ENCODE measurements at regions not wholly inside any gene's neighbourhood (a gene's known extent, or its start where the extent isn't known, plus 50 kb on each side); places are given as distances from the start of the nearest gene placed in this dataset.

GRCh38 chr10:65544756-65545155, 1381.1 kb upstream of the LRRTM3 start:
- Histone ChIP-seq H2AFZ (ENCODE audit: low read length) (peak overlapping the region; percentile 16; the same call in 1 of the 2 replicates), H3K4me2 (ENCODE audit: low read depth, low read length) (0 out of 2 replicates have a peak overlapping the region, but pooled peaks have one; percentile 18), H3K4me3 (ENCODE audit: low read length) (no peak overlapping the region), H3K36me3 (replicated peaks; ENCODE audit: insufficient read depth, low read length) (no peaks in the 10 kb centered on the region), H3K27ac (ENCODE audit: low read length) (no peak overlapping the region), H4K20me1 (ENCODE audit: insufficient read depth, low read length) (no peaks in the 10 kb centered on the region), H3K9ac (ENCODE audit: low read length) (no peak overlapping the region), H3K9me3 (replicated peaks; ENCODE audit: insufficient read depth, low read length) (no peaks in the 10 kb centered on the region), H3K4me1 (ENCODE audit: low read length) (peaks cover 14% of the 10 kb centered on the region; the same call in 1 of the 2 replicates), H3K27me3 (replicated peaks; ENCODE audit: insufficient read depth, low read length) (no peaks in the 10 kb centered on the region), H3K79me2 (ENCODE audit: low read length) (no peaks in the 10 kb centered on the region), H3K9me2 (replicated peaks; ENCODE audit: insufficient read depth, low read length) (no peaks in the 10 kb centered on the region), H3F3A (ENCODE audit: insufficient read depth, low read length) (no peaks in the 10 kb centered on the region)
- DNase-seq = no peak
- no peak for TF ChIP-seq EZH2phosphoT487 (IDR thresholded peaks at IDR 0.05; ENCODE audit: low read length)
- TF ChIP-seq EZH2 (optimal IDR thresholded peaks at IDR 0.05; ENCODE audit: low read depth, low read length) = no peak
- no peak for TF ChIP-seq CTCF (IDR thresholded peaks at IDR 0.05; ENCODE audit: low read length)

GRCh38 chr10:65548001-65548400, 1377.8 kb upstream of the LRRTM3 start:
- no peak overlapping the region for H3K9ac ChIP-seq (ENCODE audit: low read length)
- H3K9me3 ChIP-seq (replicated peaks; ENCODE audit: insufficient read depth, low read length) = no peaks in the 10 kb centered on the region
- TF ChIP-seq CTCF (IDR thresholded peaks at IDR 0.05; ENCODE audit: low read length) = no peak
- TF ChIP-seq EZH2 (optimal IDR thresholded peaks at IDR 0.05; ENCODE audit: low read depth, low read length) = no peak
- TF ChIP-seq EZH2phosphoT487 (IDR thresholded peaks at IDR 0.05; ENCODE audit: low read length) = no peak
- no peak overlapping the region for H3K4me2 ChIP-seq (ENCODE audit: low read depth, low read length)
- H3K4me3 ChIP-seq (ENCODE audit: low read length) = no peak overlapping the region
- no peaks in the 10 kb centered on the region for H3K9me2 ChIP-seq (replicated peaks; ENCODE audit: insufficient read depth, low read length)
- no peaks in the 10 kb centered on the region for H3K36me3 ChIP-seq (replicated peaks; ENCODE audit: insufficient read depth, low read length)
- peaks cover 17% of the 10 kb centered on the region; the same call in 1 of the 2 replicates for H3K4me1 ChIP-seq (ENCODE audit: low read length)
- no peaks in the 10 kb centered on the region for H3K79me2 ChIP-seq (ENCODE audit: low read length)
- H3K27ac ChIP-seq (ENCODE audit: low read length) = no peak overlapping the region
- H3F3A ChIP-seq (ENCODE audit: insufficient read depth, low read length) = no peaks in the 10 kb centered on the region
- no peaks in the 10 kb centered on the region for H3K27me3 ChIP-seq (replicated peaks; ENCODE audit: insufficient read depth, low read length)
- H2AFZ ChIP-seq (ENCODE audit: low read length) = no peak overlapping the region
- H4K20me1 ChIP-seq (ENCODE audit: insufficient read depth, low read length) = no peaks in the 10 kb centered on the region
- no peak for DNase-seq

- no peak overlapping the region for H2AFZ ChIP-seq (ENCODE audit: low read length)
- no peak for TF ChIP-seq EZH2phosphoT487 (IDR thresholded peaks at IDR 0.05; ENCODE audit: low read length)
- no peak overlapping the region for H3K4me2 ChIP-seq (ENCODE audit: low read depth, low read length)
- peaks cover 6% of the 10 kb centered on the region; the same call in 1 of the 2 replicates for H3K4me1 ChIP-seq (ENCODE audit: low read length)
- no peaks in the 10 kb centered on the region for H3F3A ChIP-seq (ENCODE audit: insufficient read depth, low read length)
- H3K27ac ChIP-seq (ENCODE audit: low read length) = no peak overlapping the region
- no peaks in the 10 kb centered on the region for H3K9me2 ChIP-seq (replicated peaks; ENCODE audit: insufficient read depth, low read length)
- H3K36me3 ChIP-seq (replicated peaks; ENCODE audit: insufficient read depth, low read length) = no peaks in the 10 kb centered on the region
- no peak overlapping the region for H3K9ac ChIP-seq (ENCODE audit: low read length)
- H4K20me1 ChIP-seq (ENCODE audit: insufficient read depth, low read length) = no peaks in the 10 kb centered on the region
- no peaks in the 10 kb centered on the region for H3K9me3 ChIP-seq (replicated peaks; ENCODE audit: insufficient read depth, low read length)
- DNase-seq = peak; percentile 58
- H3K4me3 ChIP-seq (ENCODE audit: low read length) = no peak overlapping the region
- H3K79me2 ChIP-seq (ENCODE audit: low read length) = no peaks in the 10 kb centered on the region
- H3K27me3 ChIP-seq (replicated peaks; ENCODE audit: insufficient read depth, low read length) = no peaks in the 10 kb centered on the region
Observed at GRCh38 chr10:65550761-65551160, 1375.1 kb upstream of the LRRTM3 start.

- no peaks in the 10 kb centered on the region for H3K79me2 ChIP-seq (ENCODE audit: low read length)
- H3F3A ChIP-seq (ENCODE audit: insufficient read depth, low read length) = no peaks in the 10 kb centered on the region
- no peak for DNase-seq
- H3K36me3 ChIP-seq (replicated peaks; ENCODE audit: insufficient read depth, low read length) = no peaks in the 10 kb centered on the region
- no peak overlapping the region for H3K4me2 ChIP-seq (ENCODE audit: low read depth, low read length)
- no peak overlapping the region for H3K9ac ChIP-seq (ENCODE audit: low read length)
- H3K4me1 ChIP-seq (ENCODE audit: low read length) = 0 out of 2 replicates have a peak, but pooled peaks cover 3% of the 10 kb centered on the region
- H3K4me3 ChIP-seq (ENCODE audit: low read length) = no peak overlapping the region
- no peaks in the 10 kb centered on the region for H3K9me3 ChIP-seq (replicated peaks; ENCODE audit: insufficient read depth, low read length)
- H3K27ac ChIP-seq (ENCODE audit: low read length) = no peak overlapping the region
- no peak overlapping the region for H2AFZ ChIP-seq (ENCODE audit: low read length)
- no peaks in the 10 kb centered on the region for H3K27me3 ChIP-seq (replicated peaks; ENCODE audit: insufficient read depth, low read length)
- no peaks in the 10 kb centered on the region for H4K20me1 ChIP-seq (ENCODE audit: insufficient read depth, low read length)
- no peaks in the 10 kb centered on the region for H3K9me2 ChIP-seq (replicated peaks; ENCODE audit: insufficient read depth, low read length)
- TF ChIP-seq CTCF (IDR thresholded peaks at IDR 0.05; ENCODE audit: low read length) (no peak), EZH2 (optimal IDR thresholded peaks at IDR 0.05; ENCODE audit: low read depth, low read length) (no peak), EZH2phosphoT487 (IDR thresholded peaks at IDR 0.05; ENCODE audit: low read length) (no peak)
Observed at GRCh38 chr10:65555192-65555591, 1370.6 kb upstream of the LRRTM3 start.

All from MM.1S (cell line).